ENCODE measurements at regions not wholly inside any gene's neighbourhood (a gene's known extent, or its start where the extent isn't known, plus 50 kb on each side); places are given as distances from the start of the nearest gene placed in this dataset.

- TF ChIP-seq GFI1B (tag by site-specific recombination; IDR thresholded peaks at IDR 0.05) = no peak
- TF ChIP-seq ZNF600 (tag by site-specific recombination; IDR thresholded peaks at IDR 0.05) = peak; percentile 78
- TF ChIP-seq GLIS2 (tag by site-specific recombination; IDR thresholded peaks at IDR 0.05) = no peak
- TF ChIP-seq ZNF341 (tag by site-specific recombination; IDR thresholded peaks at IDR 0.05; ENCODE audit: low read depth) = peak; percentile 72
- TF ChIP-seq YY2 (tag by site-specific recombination; IDR thresholded peaks at IDR 0.05) = peak; percentile 71; the same call in 1 of the 2 replicates
- no peak for TF ChIP-seq ZBTB7A (tag by site-specific recombination; IDR thresholded peaks at IDR 0.05; ENCODE audit: low read depth)
- peak; percentile 71 for TF ChIP-seq PRDM10 (tag by site-specific recombination; IDR thresholded peaks at IDR 0.05)
- TF ChIP-seq, protein P1, sequence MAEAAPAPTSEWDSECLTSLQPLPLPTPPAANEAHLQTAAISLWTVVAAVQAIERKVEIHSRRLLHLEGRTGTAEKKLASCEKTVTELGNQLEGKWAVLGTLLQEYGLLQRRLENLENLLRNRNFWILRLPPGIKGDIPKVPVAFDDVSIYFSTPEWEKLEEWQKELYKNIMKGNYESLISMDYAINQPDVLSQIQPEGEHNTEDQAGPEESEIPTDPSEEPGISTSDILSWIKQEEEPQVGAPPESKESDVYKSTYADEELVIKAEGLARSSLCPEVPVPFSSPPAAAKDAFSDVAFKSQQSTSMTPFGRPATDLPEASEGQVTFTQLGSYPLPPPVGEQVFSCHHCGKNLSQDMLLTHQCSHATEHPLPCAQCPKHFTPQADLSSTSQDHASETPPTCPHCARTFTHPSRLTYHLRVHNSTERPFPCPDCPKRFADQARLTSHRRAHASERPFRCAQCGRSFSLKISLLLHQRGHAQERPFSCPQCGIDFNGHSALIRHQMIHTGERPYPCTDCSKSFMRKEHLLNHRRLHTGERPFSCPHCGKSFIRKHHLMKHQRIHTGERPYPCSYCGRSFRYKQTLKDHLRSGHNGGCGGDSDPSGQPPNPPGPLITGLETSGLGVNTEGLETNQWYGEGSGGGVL (tag by site-specific recombination; IDR thresholded peaks at IDR 0.05) = peak; percentile 74
- TF ChIP-seq SCRT2 (tag by site-specific recombination; IDR thresholded peaks at IDR 0.05) = peak; percentile 47; the same call in 1 of the 2 replicates
- peak; percentile 36 for TF ChIP-seq ZNF335 (tag by site-specific recombination; conservative IDR thresholded peaks at IDR 0.05)
- peak; percentile 17; the same call in 1 of the 2 replicates for TF ChIP-seq ZNF423 (tag by site-specific recombination; IDR thresholded peaks at IDR 0.05)
- TF ChIP-seq EGR2 (tag by site-specific recombination; IDR thresholded peaks at IDR 0.05; ENCODE audit: low read depth) = peak; percentile 83
- no peak for TF ChIP-seq ZSCAN4 (tag by site-specific recombination; IDR thresholded peaks at IDR 0.05)
- TF ChIP-seq ZBTB48 (tag by site-specific recombination; IDR thresholded peaks at IDR 0.05) = peak; percentile 39; the same call in 1 of the 2 replicates
- TF ChIP-seq ZIC2 (tag by site-specific recombination; IDR thresholded peaks at IDR 0.05) = peak; percentile 77; the same call in 1 of the 2 replicates
- peak; percentile 28; the same call in 1 of the 2 replicates for TF ChIP-seq MEIS1 (CRISPR knock-in tag; IDR thresholded peaks at IDR 0.05; ENCODE audit: borderline replicate concordance)
- TF ChIP-seq ZBTB17 (tag by site-specific recombination; IDR thresholded peaks at IDR 0.05) = peak; percentile 63
- no peak for TF ChIP-seq ZFP3 (tag by site-specific recombination; IDR thresholded peaks at IDR 0.05; ENCODE audit: low read depth)
- 0 out of 2 replicates have a peak, but pooled peaks have one; percentile 10 for TF ChIP-seq PATZ1 (tag by site-specific recombination; IDR thresholded peaks at IDR 0.05)
- 0 out of 2 replicates have a peak, but pooled peaks have one; percentile 31 for TF ChIP-seq ZNF366 (tag by site-specific recombination; conservative IDR thresholded peaks at IDR 0.05)
- peak; percentile 90 for TF ChIP-seq ZFHX2 (tag by site-specific recombination; conservative IDR thresholded peaks at IDR 0.05)
- no peaks in the 10 kb centered on the region; the same call in 1 of the 2 replicates for H3K4me1 ChIP-seq (ENCODE audit: control insufficient read depth, insufficient read depth, low read length)
- POLR2A ChIA-PET = interaction anchor here (0.8 to 1.7 kb wide), 4 partner anchors 10 to 22 kb away, joined by 3 to 8 read pairs (median 6); no protein-coding TSS in a partner anchor
- no peaks in the 10 kb centered on the region for H3K9me3 ChIP-seq (ENCODE audit: control insufficient read depth, insufficient read depth, low read depth, low read length)
- CTCF ChIA-PET = interaction anchor here (0.6 to 1.2 kb wide), 4 partner anchors 10 to 170 kb away, joined by 3 to 6 read pairs (median 4); partner anchors contain the start of gene PWWP2A
- H3K27ac ChIP-seq (ENCODE audit: extremely low read depth, low read depth, low read length) = no peak overlapping the region; the same call in 1 of the 2 replicates
- H3K4me3 ChIP-seq (ENCODE audit: low read depth, low read length) = no peak overlapping the region
- no peaks in the 10 kb centered on the region for H3K36me3 ChIP-seq (ENCODE audit: control insufficient read depth in 2 of 2, insufficient read depth in 1 of 2, low read length in 2 of 2)
These were observed 53.7 kb upstream of the FABP6 start for GRCh38 chr5:160175438-160176218.

Measured in HEK293 (cell line).